Activated T-helper 2 cell treated with anti-CD3 and anti-CD28 coated beads, Interferon-gamma antibody, Interleukin-2, Interleukin-4, amounts not matched to agents 10 μg/mL and 5 μg/mL and 100 μg/mL, durations not matched to agents 14 hours and 24 hours and 36 hours (primary cell): ENCODE measurements at regions not wholly inside any gene's neighbourhood (a gene's known extent, or its start where the extent isn't known, plus 50 kb on each side); places are given as distances from the start of the nearest gene placed in this dataset.
"Not testable (repeated sequence)": the region's sequence is repeated elsewhere in the genome, so short reads cannot be mapped to it uniquely, and the experiment has no call there.

Experiments used
- DNase-seq: peaks from one replicate; pipeline ENCODE4 v3.0.0; 2021; ENCODE audit warnings: low spot score
- H3K27ac Mint-ChIP-seq: one replicate; pipeline ENCODE4 v1.8.0; 2021; ENCODE audit warnings: mixed read lengths
- H3K27me3 Mint-ChIP-seq: one replicate; pipeline ENCODE4 v1.8.0; 2021; ENCODE audit warnings: low read depth, mixed read lengths
- H3K36me3 Mint-ChIP-seq: one replicate; pipeline ENCODE4 v1.8.0; 2021; ENCODE audit warnings: low read depth, mixed read lengths
- H3K4me1 Mint-ChIP-seq: one replicate; pipeline ENCODE4 v1.8.0; 2021; ENCODE audit warnings: low read depth, mixed read lengths
- H3K4me3 Mint-ChIP-seq: one replicate; pipeline ENCODE4 v1.8.0; 2021; ENCODE audit warnings: low read depth, mild to moderate bottlenecking, moderate library complexity, mixed read lengths
- H3K9me3 Mint-ChIP-seq: one replicate; pipeline ENCODE4 v1.8.0; 2021; ENCODE audit warnings: mixed read lengths
- intact Hi-C: fragments of 100-400 bp; cut with micrococcal nuclease; formaldehyde crosslinking; loops from one replicate; pipeline ENCODE4 v1.15.1; 2023

DNA sequence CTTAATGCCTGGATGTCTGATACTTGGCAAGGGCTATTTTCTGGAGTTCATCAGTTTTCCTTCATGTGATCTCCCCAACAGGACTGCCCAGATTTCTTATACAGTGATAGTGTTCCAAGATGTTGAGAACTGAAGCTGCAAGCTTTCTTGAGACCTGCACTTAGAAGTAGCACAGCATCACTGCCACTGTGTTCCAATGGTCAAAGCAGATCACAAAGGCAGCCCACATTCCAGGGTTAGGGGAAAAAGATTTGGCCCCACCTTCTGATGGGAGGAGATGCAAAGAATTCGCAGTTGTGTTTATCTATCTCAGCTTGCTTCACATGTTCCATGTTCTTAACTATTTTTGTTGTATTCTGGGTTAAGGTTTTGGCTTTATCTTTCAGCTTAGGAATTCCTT, 78.2 kb downstream of the GPX5 start:
- DNase-seq: no peak
- Mint-ChIP-seq H3K36me3 (no peaks in the 10 kb centered on the region), H3K4me3 (no peak overlapping the region), H3K4me1 (peaks cover 5% of the 10 kb centered on the region), H3K9me3 (no peaks in the 10 kb centered on the region), H3K27ac (no peak overlapping the region), H3K27me3 (peaks cover 37% of the 10 kb centered on the region)
- intact Hi-C loops: no loop called here

DNA sequence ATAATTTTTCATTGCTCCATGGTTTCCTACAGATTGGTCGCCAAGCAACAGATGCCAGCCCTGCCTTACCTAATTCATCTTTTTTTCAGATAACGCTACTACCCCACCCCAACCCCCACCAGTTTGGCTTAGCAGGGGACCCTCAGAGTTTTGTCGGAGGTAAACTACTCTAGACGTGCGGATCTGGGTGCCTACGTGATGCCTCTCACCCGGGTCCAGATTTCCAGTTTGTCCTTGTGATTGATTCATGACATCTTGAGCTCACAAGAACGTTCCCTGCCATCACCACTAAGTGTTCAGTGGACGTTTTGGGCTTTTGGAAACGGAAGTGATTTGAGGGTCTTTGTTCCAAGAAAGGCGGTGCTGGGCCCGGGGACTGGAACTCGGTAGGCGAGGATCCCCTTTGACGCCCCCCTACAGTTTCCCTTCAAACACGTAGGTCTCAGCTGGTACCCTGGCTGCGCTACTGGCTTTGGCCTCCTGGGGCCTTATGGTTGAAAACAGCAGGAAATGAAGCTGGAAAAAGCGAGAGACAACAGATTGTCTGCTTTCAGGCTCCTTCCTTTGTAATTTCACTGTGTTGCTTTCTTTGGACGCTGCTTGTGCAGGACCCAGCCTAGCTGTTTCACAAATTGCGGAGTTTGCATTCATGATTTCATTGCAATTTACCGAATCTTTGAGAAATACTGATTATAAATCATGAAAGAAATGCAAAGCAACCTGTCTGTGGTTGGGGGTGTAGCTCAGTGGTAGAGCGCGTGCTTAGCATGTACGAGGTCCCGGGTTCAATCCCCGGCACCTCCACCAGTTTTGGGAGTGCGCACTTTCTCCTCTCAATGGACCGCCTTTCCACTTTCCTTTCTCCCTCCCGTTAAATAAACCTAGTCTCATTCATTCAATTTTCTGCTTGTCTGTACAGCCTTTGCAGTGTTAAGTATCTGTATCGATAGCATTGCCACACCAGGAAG, 81.0 kb downstream of the GPX5 start:
- H3K27ac Mint-ChIP-seq: no peak overlapping the region
- H3K4me3 Mint-ChIP-seq: peak overlapping the region; percentile 45
- intact Hi-C loops: no loop called here
- peaks cover 5% of the 10 kb centered on the region for H3K4me1 Mint-ChIP-seq
- no peak for DNase-seq
- H3K36me3 Mint-ChIP-seq: no peaks in the 10 kb centered on the region
- H3K9me3 Mint-ChIP-seq: no peaks in the 10 kb centered on the region
- peaks cover 31% of the 10 kb centered on the region for H3K27me3 Mint-ChIP-seq

DNA sequence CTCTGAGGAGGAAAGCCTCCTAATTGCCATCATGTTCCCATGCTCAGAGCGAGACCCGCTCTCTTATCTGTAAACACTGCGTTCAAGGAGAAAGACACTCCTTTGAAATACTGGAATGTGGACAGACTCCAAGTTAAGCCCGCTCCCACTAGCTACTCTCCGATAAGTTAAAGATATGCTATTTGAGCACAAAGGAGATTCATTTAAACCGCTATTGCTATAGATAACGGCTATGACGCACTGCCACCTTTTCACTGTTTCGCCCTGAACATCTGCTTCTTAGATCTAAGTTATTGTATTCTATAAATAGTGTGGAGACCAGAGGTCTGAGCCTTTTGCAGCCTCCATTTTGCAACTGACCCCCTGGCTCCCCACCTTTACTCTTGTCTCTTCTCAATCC, 82.3 kb downstream of the GPX5 start:
- no peaks in the 10 kb centered on the region for H3K9me3 Mint-ChIP-seq
- H3K4me3 Mint-ChIP-seq: no peak overlapping the region
- H3K27me3 Mint-ChIP-seq: peaks cover 32% of the 10 kb centered on the region
- DNase-seq: no peak
- H3K27ac Mint-ChIP-seq: no peak overlapping the region
- no peaks in the 10 kb centered on the region for H3K36me3 Mint-ChIP-seq
- peaks cover 5% of the 10 kb centered on the region for H3K4me1 Mint-ChIP-seq
- intact Hi-C loops: no loop called here

DNA sequence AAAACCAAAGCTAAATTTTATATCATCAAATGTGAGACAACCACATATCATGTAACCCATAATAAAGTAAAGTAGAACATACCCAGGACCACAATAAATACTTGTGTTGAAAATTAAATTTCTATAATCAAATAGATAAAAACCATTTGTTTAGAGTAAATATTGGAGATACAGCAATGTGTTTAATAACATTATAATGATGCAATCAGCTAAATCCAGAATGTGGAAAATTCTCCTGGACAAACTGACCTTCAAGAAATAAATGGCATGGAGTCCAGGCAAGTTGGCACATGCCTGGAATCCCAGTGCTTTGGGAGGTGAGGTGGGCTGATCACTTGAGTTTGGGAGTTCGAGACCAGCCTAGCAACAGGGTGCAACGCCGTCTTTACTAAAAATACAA, 84.0 kb downstream of the GPX5 start:
- intact Hi-C loops: no loop called here
- peaks cover 5% of the 10 kb centered on the region for H3K4me1 Mint-ChIP-seq
- no peaks in the 10 kb centered on the region for H3K36me3 Mint-ChIP-seq
- no peak overlapping the region for H3K27ac Mint-ChIP-seq
- peaks cover 38% of the 10 kb centered on the region for H3K27me3 Mint-ChIP-seq
- no peaks in the 10 kb centered on the region for H3K9me3 Mint-ChIP-seq
- DNase-seq: no peak
- H3K4me3 Mint-ChIP-seq: no peak overlapping the region

DNA sequence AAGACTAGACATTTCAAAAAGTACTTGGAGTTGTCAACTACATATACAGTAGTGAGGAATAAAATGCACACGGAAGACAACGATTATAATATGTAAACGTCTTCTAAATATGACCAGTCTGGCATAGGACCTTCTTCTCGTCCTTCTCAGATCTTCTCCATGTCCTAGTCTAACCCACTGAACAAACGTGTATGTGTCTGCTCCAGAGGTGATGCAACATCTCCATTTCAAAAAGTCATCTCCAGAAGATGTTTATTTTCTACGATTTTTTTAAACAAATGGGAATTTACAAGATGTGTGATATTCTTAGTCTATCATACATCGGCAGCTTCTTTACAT, 89.9 kb downstream of the GPX5 start:
- Mint-ChIP-seq H3K4me1 (no peaks in the 10 kb centered on the region), H3K9me3 (no peaks in the 10 kb centered on the region), H3K27ac (no peak overlapping the region), H3K27me3 (peaks cover 41% of the 10 kb centered on the region), H3K4me3 (no peak overlapping the region), H3K36me3 (no peaks in the 10 kb centered on the region)
- intact Hi-C loops: no loop called here
- DNase-seq: no peak

DNA sequence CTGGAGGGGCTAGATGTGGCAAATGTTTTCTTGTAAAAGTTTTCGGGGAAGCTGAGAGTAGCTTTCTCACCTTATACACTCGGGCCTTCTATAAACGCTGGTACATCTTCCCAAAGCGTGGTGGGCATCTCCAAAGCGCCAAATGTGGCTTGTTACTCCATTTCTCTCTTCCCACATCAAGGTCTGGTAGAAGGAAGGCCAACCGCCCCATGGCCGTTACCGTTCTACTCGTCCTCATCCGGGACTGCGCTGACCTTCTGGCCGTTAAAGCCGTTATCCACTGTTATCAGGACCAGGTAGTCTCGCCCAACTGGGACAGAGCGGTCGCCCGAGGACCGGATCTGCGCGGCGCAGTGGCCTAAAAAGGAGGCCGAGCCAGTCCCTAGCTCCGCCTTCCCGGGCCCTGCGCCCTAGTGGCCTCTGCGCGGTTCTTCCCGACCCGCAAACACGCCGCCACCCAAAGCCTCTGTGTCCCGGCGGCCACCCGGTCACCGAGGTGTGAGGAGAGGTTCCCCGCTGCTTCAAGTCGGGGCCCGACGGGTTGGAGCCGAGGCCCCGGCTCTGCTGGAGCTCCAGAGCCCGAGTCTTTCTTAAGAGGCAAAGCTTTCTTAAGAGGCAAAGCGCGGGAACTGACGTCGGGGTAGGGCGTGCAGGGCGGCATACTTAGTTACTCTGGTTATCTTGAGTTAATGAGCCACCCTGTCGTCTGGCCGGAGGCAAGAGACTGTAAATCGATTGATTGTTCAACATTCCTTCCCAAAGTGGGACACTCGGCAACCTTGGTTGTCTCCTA, 90.5 kb downstream of the GPX5 start:
- Mint-ChIP-seq H3K27me3 (peaks cover 45% of the 10 kb centered on the region), H3K27ac (no peak overlapping the region), H3K9me3 (no peaks in the 10 kb centered on the region), H3K36me3 (no peaks in the 10 kb centered on the region), H3K4me1 (no peaks in the 10 kb centered on the region), H3K4me3 (no peak overlapping the region)
- DNase-seq: no peak
- intact Hi-C loops: no loop called here

DNA sequence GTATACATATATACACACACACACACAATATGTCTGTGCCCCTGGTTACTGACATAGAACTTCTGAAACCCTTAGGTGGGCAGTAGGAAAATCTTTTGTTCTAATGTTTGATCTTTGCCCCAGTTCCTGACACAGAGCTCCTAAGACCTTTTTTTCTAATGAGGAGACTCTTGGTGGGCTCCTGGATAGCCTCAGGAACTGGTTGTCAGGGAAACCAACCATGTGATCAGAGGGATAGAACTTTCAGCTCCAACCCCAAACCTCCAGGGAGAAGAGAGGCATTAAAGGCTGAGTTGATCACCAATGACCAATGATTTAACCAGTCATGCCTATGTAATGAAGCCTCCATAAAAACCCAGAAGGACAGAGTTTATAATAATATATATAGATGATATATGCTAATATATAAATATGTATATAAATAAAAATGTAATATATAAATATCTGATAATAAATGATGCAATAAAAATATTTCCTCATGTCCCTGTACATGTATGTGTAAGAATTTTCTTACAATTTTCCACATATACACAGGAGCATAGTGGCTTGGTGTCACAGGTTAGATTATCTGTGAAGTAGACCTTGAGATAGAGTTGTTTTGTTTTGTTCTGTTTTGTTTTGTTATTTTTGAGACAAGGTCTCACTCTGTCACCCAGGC, 93.3 kb downstream of the GPX5 start:
- no peak overlapping the region for H3K27ac Mint-ChIP-seq
- no peaks in the 10 kb centered on the region for H3K4me1 Mint-ChIP-seq
- intact Hi-C loops: no loop called here
- H3K4me3 Mint-ChIP-seq: no peak overlapping the region
- no peaks in the 10 kb centered on the region for H3K9me3 Mint-ChIP-seq
- H3K36me3 Mint-ChIP-seq: no peaks in the 10 kb centered on the region
- DNase-seq: no peak
- peaks cover 36% of the 10 kb centered on the region for H3K27me3 Mint-ChIP-seq

DNA sequence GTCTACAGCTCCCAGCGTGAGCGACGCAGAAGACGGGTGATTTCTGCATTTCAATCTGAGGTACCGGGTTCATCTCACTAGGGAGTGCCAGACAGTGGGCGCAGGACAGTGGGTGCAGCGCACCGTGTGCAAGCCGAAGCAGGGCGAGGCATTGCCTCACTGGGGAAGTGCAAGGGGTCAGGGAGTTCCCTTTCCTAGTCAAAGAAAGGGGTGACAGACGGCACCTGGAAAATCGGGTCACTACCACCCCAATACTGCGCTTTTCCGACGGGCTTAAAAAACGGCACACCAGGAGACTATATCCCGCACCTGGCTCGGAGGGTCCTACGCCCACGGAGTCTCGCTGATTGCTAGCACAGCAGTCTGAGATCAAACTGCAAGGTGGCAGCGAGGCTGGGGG, 95.6 kb downstream of the GPX5 start:
- H3K27ac Mint-ChIP-seq, H3K9me3 Mint-ChIP-seq, H3K36me3 Mint-ChIP-seq, intact Hi-C loops, DNase-seq, H3K4me1 Mint-ChIP-seq, H3K4me3 Mint-ChIP-seq: not testable (repeated sequence)
- peaks cover 22% of the 10 kb centered on the region for H3K27me3 Mint-ChIP-seq

DNA sequence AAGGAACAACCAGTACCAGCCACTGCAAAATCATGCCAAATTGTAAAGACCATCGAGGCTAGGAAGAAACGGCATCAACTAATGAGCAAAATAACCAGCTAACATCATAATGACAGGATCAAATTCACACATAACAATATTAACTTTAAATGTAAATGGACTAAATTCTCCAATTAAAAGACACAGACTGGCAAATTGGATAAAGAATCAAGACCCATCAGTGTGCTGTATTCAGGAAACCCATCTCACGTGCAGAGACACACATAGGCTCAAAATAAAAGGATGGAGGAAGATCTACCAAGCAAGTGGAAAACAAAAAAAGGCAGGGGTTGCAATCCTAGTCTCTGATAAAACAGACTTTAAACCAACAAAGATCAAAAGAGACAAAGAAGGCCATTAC, 97.6 kb downstream of the GPX5 start:
- intact Hi-C loops, H3K4me3 Mint-ChIP-seq, H3K36me3 Mint-ChIP-seq, H3K4me1 Mint-ChIP-seq, H3K27ac Mint-ChIP-seq, H3K9me3 Mint-ChIP-seq, DNase-seq: not testable (repeated sequence)
- peaks cover 14% of the 10 kb centered on the region for H3K27me3 Mint-ChIP-seq

DNA sequence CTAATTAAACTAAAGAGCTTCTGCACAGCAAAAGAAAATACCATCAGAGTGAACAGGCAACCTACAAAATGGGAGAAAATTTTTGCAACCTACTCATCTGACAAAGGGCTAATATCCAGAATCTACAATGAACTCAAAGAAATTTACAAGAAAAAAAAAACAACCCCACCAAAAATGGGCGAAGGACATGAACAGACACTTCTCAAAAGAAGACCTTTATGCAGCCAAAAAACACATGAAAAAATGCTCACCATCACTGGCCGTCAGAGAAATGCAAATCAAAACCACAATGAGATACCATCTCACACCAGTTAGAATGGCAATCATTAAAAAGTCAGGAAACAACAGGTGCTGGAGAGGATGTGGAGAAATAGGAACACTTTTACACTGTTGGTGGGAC, 100.7 kb downstream of the GPX5 start:
- H3K9me3 Mint-ChIP-seq, intact Hi-C loops, DNase-seq, H3K36me3 Mint-ChIP-seq, H3K4me1 Mint-ChIP-seq, H3K27me3 Mint-ChIP-seq, H3K4me3 Mint-ChIP-seq, H3K27ac Mint-ChIP-seq: not testable (repeated sequence)

DNA sequence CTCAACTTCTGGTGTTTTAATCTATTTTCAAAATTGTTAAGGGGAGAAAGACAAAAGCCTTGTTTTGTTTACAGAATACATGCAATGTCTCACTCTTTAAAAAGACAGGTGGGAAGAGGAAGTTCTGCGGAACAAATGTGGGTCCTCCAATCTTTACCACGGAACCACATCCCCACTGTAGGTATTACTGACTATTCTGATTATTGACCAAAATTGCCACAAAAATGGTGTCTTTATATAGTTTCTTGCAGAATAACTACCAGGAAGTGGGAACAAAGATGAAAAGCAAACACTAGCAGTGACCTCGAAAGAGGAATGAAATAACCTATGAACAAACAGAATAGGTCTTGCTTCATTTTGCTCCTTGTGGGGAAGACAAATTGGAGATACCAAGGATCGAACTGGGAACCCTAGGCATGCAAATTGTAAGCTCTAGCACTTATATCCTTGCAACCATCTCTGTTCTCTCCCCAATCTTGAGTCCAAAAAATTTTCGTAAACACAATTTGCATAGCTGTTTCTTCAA, 106.7 kb downstream of the GPX5 start:
- H3K4me3 Mint-ChIP-seq: no peak overlapping the region
- H3K36me3 Mint-ChIP-seq: peaks cover 2% of the 10 kb centered on the region
- H3K27me3 Mint-ChIP-seq: peaks cover 48% of the 10 kb centered on the region
- H3K9me3 Mint-ChIP-seq: peaks cover 6% of the 10 kb centered on the region
- no peak for DNase-seq
- H3K4me1 Mint-ChIP-seq: peaks cover 12% of the 10 kb centered on the region
- no peak overlapping the region for H3K27ac Mint-ChIP-seq
- intact Hi-C loops: no loop called here

DNA sequence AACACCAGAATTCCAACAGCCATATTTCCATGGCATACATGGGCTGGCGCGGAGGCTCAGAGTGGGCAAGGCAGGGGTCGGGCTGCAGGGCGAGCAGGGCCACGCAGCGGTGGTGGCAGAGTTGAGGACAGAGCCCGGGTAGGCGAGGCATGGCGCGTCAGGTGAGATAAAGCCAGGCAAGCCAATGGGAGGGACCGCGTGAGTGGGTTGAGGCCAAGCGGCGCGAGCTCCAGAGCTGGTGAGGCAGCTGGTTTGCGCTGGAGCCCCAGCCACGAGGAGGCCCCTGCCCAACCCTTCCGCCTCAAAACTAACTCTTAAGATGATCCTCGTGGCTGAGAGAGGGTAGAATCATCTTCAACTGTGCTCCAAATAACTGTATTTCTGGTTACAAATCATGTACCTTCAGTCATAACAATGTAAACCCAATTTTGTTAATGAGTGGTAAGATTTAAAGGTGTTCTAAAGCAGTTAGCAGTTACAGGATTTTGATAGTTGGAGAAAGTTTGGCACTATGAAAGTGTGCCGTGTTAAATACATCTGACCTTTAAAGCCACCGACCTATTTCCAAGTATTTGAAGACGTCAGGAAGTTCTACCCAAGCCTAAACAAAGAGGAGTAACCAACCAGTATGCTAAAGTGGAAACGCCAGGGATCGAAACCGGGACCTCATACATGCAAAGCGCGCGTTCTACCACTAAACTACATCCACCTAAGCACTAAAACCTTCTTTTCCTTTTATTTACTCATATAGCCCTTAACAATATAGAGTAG, 107.9 kb downstream of the GPX5 start:
- Mint-ChIP-seq H3K36me3 (peaks cover 2% of the 10 kb centered on the region), H3K27me3 (peaks cover 55% of the 10 kb centered on the region), H3K9me3 (peaks cover 4% of the 10 kb centered on the region), H3K4me1 (peaks cover 12% of the 10 kb centered on the region), H3K27ac (no peak overlapping the region), H3K4me3 (no peak overlapping the region)
- DNase-seq: no peak
- intact Hi-C loops: no loop called here
